Activated CD4-positive, alpha-beta memory T cell treated with anti-CD3 and anti-CD28 coated beads for 36 hours (primary cell): ENCODE measurements at regions not wholly inside any gene's neighbourhood (a gene's known extent, or its start where the extent isn't known, plus 50 kb on each side); places are given as distances from the start of the nearest gene placed in this dataset.

Source experiments
- CTCF ChIA-PET: fragments of 350-600 bp; sonication (Branson Sonifier 250); formaldehyde crosslinking; loops from one replicate; lab custom pipeline; 2021; ENCODE audit warnings: antibody characterized with exemption, inconsistent platforms; lab: Charles Lee
- POLR2A ChIA-PET: fragments of 350-600 bp; sonication (Branson Sonifier 250); formaldehyde crosslinking; loops from one replicate; lab custom pipeline; 2021; ENCODE audit warnings: antibody characterized with exemption; lab: Charles Lee
- DNase-seq: peaks from one replicate; pipeline ENCODE4 v3.0.0-alpha.2; 2020
- H3K27ac Mint-ChIP-seq: one replicate; pipeline ENCODE4 v1.8.0; 2021; ENCODE audit warnings: mixed read lengths
- H3K27me3 Mint-ChIP-seq: one replicate; pipeline ENCODE4 v1.8.0; 2021; ENCODE audit warnings: mixed read lengths
- H3K36me3 Mint-ChIP-seq: one replicate; pipeline ENCODE4 v1.8.0; 2021; ENCODE audit warnings: mixed read lengths
- H3K4me1 Mint-ChIP-seq: one replicate; pipeline ENCODE4 v1.8.0; 2021; ENCODE audit warnings: low read depth, mixed read lengths
- H3K4me3 Mint-ChIP-seq: one replicate; pipeline ENCODE4 v1.8.0; 2021; ENCODE audit warnings: mild to moderate bottlenecking, mixed read lengths
- H3K9me3 Mint-ChIP-seq: one replicate; pipeline ENCODE4 v1.8.0; 2021; ENCODE audit warnings: mixed read lengths
- intact Hi-C: fragments of 100-400 bp; cut with micrococcal nuclease; formaldehyde crosslinking; loops from one replicate; pipeline ENCODE4 v1.15.1; 2023

DNA sequence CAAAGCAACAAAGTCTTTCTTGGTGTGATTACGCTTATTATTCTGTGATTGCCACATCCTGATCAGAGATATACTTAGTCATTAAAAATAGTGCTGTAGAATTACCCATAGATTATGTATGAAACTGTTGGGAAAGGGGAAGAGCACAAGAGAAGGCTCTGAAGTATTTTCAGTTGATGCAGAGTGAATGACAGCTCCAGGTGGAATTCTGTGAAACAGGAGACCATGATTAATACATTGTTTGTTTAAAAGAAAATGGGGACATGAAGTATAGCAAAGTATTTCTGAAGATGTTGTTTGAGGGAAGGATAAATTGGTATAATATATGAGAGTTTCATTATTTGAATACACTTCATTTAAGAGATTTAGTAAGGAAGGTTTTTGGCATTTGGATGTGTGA, 307.6 kb upstream of the CDH20 start:
- ChIA-PET CTCF (no interaction called here), POLR2A (no interaction called here)
- peaks cover 9% of the 10 kb centered on the region for H3K9me3 Mint-ChIP-seq
- H3K27me3 Mint-ChIP-seq = no peaks in the 10 kb centered on the region
- no peaks in the 10 kb centered on the region for H3K36me3 Mint-ChIP-seq
- no peak overlapping the region for H3K27ac Mint-ChIP-seq
- no peak for DNase-seq
- intact Hi-C loops = no loop called here
- no peaks in the 10 kb centered on the region for H3K4me1 Mint-ChIP-seq
- no peak overlapping the region for H3K4me3 Mint-ChIP-seq

- intact Hi-C loops = no loop called here
- CTCF ChIA-PET = no interaction called here
- POLR2A ChIA-PET = no interaction called here
- no peak overlapping the region for H3K4me3 Mint-ChIP-seq
- no peak overlapping the region for H3K27ac Mint-ChIP-seq
- H3K4me1 Mint-ChIP-seq = no peaks in the 10 kb centered on the region
- no peak for DNase-seq
- no peaks in the 10 kb centered on the region for H3K36me3 Mint-ChIP-seq
- H3K9me3 Mint-ChIP-seq = no peaks in the 10 kb centered on the region
- no peaks in the 10 kb centered on the region for H3K27me3 Mint-ChIP-seq
Measured at GRCh38 chr18:61031626-61032025, 301.6 kb upstream of the CDH20 start.

- no peak overlapping the region for H3K4me3 Mint-ChIP-seq
- no peaks in the 10 kb centered on the region for H3K9me3 Mint-ChIP-seq
- ChIA-PET CTCF (no interaction called here), POLR2A (no interaction called here)
- no peak for DNase-seq
- no peak overlapping the region for H3K27ac Mint-ChIP-seq
- H3K4me1 Mint-ChIP-seq = no peaks in the 10 kb centered on the region
- H3K36me3 Mint-ChIP-seq = no peaks in the 10 kb centered on the region
- H3K27me3 Mint-ChIP-seq = no peaks in the 10 kb centered on the region
- intact Hi-C loops = no loop called here
Measured at GRCh38 chr18:61034580-61034979, 298.6 kb upstream of the CDH20 start.

DNA sequence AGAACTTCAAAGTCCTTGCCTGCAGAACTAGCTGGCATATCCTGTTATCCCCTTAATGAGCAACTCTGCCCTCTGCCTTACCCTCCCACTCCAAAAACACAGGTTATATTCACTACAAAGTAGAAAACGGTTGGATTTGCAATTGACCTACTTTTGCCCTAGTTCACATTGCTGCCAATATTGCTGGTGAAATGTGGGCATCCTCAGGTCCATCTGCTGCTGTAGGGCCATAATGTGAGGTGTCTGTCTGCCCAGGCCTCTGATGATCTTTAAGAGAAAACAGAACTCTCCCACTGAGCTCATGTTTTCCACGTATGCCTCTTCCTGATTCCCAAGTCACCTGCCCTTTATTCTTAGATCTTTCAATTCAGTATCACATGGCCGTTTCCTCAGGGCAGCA, 294.0 kb upstream of the CDH20 start:
- intact Hi-C loops = no loop called here
- H3K9me3 Mint-ChIP-seq = peaks cover 4% of the 10 kb centered on the region
- POLR2A ChIA-PET = no interaction called here
- no peaks in the 10 kb centered on the region for H3K27me3 Mint-ChIP-seq
- CTCF ChIA-PET = no interaction called here
- no peaks in the 10 kb centered on the region for H3K36me3 Mint-ChIP-seq
- no peak overlapping the region for H3K4me3 Mint-ChIP-seq
- DNase-seq = no peak
- H3K27ac Mint-ChIP-seq = no peak overlapping the region
- no peaks in the 10 kb centered on the region for H3K4me1 Mint-ChIP-seq

DNA sequence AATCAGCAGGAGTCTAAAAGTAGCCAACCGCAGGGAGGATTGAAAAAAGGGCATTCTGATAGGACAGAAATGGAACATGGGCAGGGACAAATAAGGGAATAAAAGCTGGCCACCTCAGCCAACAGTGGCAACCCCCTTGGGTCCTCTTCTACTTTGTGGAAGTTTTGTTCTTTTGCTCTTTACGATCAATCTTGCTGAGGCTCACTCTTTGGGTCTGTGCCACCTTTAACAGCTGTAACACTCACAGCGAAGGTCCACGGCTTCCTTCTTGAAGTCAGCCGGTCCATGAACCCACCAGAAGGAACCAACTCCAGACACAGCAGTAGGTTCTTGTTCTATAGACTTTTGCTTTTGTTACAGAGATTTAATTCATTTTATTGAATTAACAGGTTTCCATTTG, 285.4 kb upstream of the CDH20 start:
- Mint-ChIP-seq H3K27me3 (no peaks in the 10 kb centered on the region), H3K27ac (no peak overlapping the region), H3K4me3 (no peak overlapping the region), H3K9me3 (peaks cover 13% of the 10 kb centered on the region), H3K36me3 (no peaks in the 10 kb centered on the region), H3K4me1 (no peaks in the 10 kb centered on the region)
- CTCF ChIA-PET = no interaction called here
- no peak for DNase-seq
- POLR2A ChIA-PET = no interaction called here
- intact Hi-C loops = no loop called here

DNA sequence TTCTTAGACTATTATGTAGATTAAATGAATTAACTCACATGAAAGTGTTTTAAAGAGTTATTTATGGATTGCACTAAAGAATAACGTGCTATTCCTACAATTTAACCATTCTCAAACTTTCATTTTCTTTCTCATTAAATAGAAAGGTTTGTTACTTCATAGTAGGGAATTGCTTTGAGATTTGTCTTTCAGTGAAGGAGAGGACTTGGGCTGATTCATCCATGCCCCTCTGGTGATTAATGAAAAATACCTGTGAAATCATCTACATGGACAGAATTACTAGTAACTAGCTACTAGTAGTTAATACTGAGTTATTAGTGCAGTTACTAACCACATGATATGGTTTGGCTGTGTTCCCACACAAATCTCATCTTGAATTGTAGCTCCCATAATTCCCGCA, 275.8 kb upstream of the CDH20 start:
- Mint-ChIP-seq H3K4me3 (no peak overlapping the region), H3K9me3 (peaks cover 5% of the 10 kb centered on the region), H3K4me1 (no peaks in the 10 kb centered on the region), H3K36me3 (no peaks in the 10 kb centered on the region), H3K27me3 (no peaks in the 10 kb centered on the region), H3K27ac (no peak overlapping the region)
- ChIA-PET POLR2A (no interaction called here), CTCF (no interaction called here)
- no peak for DNase-seq
- intact Hi-C loops = no loop called here

- no peak for DNase-seq
- intact Hi-C loops = no loop called here
- H3K4me3 Mint-ChIP-seq = no peak overlapping the region
- H3K27ac Mint-ChIP-seq = no peak overlapping the region
- no peaks in the 10 kb centered on the region for H3K4me1 Mint-ChIP-seq
- no peaks in the 10 kb centered on the region for H3K36me3 Mint-ChIP-seq
- H3K27me3 Mint-ChIP-seq = no peaks in the 10 kb centered on the region
- H3K9me3 Mint-ChIP-seq = no peaks in the 10 kb centered on the region
- ChIA-PET POLR2A (no interaction called here), CTCF (no interaction called here)
Measured at GRCh38 chr18:61062258-61062657, 271.0 kb upstream of the CDH20 start.

DNA sequence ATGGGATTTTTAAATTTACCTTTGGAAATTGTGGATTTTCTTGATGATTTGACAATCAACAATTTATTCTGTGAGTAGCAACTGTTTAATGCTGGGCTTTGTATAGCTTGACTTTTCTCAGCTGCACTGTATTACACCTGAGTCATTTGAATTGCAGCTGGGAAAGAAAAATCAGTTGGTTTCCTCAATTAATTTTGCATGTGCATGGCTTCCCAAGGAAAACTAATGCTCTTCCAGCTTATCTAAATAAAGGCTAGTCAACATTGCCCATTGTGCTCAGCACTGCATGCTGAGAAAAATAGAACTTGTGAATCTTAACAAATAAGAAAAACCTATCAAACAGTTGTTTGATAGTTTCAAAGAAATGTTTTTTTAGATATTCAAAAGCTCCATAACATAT, 268.3 kb upstream of the CDH20 start:
- Mint-ChIP-seq H3K4me3 (no peak overlapping the region), H3K27ac (no peak overlapping the region), H3K9me3 (peaks cover 5% of the 10 kb centered on the region), H3K27me3 (no peaks in the 10 kb centered on the region), H3K4me1 (no peaks in the 10 kb centered on the region), H3K36me3 (no peaks in the 10 kb centered on the region)
- intact Hi-C loops = no loop called here
- CTCF ChIA-PET = no interaction called here
- DNase-seq = no peak
- POLR2A ChIA-PET = no interaction called here

GRCh38 chr18:61076986-61077385, 256.2 kb upstream of the CDH20 start:
- Mint-ChIP-seq H3K4me1 (no peaks in the 10 kb centered on the region), H3K27ac (no peak overlapping the region), H3K9me3 (no peaks in the 10 kb centered on the region), H3K36me3 (no peaks in the 10 kb centered on the region), H3K27me3 (no peaks in the 10 kb centered on the region), H3K4me3 (no peak overlapping the region)
- POLR2A ChIA-PET = no interaction called here
- CTCF ChIA-PET = no interaction called here
- DNase-seq = no peak
- intact Hi-C loops = no loop called here

DNA sequence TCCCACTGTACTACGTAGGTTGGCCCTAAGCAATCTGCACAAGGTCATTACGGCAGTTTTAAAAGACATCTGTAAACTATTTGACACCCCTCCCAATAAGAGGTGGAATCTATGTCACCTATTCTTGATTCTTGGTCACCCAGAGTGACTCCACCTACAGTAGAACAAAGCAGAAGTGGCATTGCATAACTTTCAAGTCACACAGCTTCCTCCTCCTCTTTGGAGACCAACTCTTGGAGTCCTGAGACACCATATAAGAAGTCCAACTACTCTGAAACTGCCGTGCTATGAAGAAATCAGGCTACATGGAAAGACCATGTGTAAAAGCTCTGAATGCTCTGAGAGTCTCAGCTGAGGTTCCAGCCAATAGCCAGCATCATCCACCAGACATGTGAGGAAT, 253.5 kb upstream of the CDH20 start:
- Mint-ChIP-seq H3K36me3 (no peaks in the 10 kb centered on the region), H3K27me3 (no peaks in the 10 kb centered on the region), H3K4me1 (no peaks in the 10 kb centered on the region), H3K27ac (no peak overlapping the region), H3K4me3 (no peak overlapping the region), H3K9me3 (no peaks in the 10 kb centered on the region)
- intact Hi-C loops = no loop called here
- ChIA-PET POLR2A (interaction anchor here (0.6 kb wide), 1 partner anchor 1379 kb away, joined by 6 read pairs; no protein-coding TSS in a partner anchor), CTCF (no interaction called here)
- DNase-seq = no peak

GRCh38 chr18:61080954-61081528, 252.2 kb upstream of the CDH20 start:
- CTCF ChIA-PET = no interaction called here
- no peaks in the 10 kb centered on the region for H3K27me3 Mint-ChIP-seq

GRCh38 chr18:61082976-61083630, 250.1 kb upstream of the CDH20 start:
- no peaks in the 10 kb centered on the region for H3K36me3 Mint-ChIP-seq
- ChIA-PET CTCF (interaction anchor here (1.3 kb wide), 1 partner anchor 419 kb away, joined by 4 read pairs; no protein-coding TSS in a partner anchor), POLR2A (no interaction called here)
- no peak for DNase-seq
- no peaks in the 10 kb centered on the region for H3K9me3 Mint-ChIP-seq
- no peak overlapping the region for H3K4me3 Mint-ChIP-seq
- no peak overlapping the region for H3K27ac Mint-ChIP-seq
- no peaks in the 10 kb centered on the region for H3K27me3 Mint-ChIP-seq
- H3K4me1 Mint-ChIP-seq = no peaks in the 10 kb centered on the region
- intact Hi-C loops = no loop called here

More at GRCh38 chr18:61080954-61081528, 252.2 kb upstream of the CDH20 start:
- Mint-ChIP-seq H3K36me3 (no peaks in the 10 kb centered on the region), H3K27ac (no peak overlapping the region), H3K9me3 (no peaks in the 10 kb centered on the region), H3K4me1 (no peaks in the 10 kb centered on the region), H3K4me3 (no peak overlapping the region)
- POLR2A ChIA-PET = no interaction called here
- DNase-seq = no peak
- intact Hi-C loops = no loop called here

DNA sequence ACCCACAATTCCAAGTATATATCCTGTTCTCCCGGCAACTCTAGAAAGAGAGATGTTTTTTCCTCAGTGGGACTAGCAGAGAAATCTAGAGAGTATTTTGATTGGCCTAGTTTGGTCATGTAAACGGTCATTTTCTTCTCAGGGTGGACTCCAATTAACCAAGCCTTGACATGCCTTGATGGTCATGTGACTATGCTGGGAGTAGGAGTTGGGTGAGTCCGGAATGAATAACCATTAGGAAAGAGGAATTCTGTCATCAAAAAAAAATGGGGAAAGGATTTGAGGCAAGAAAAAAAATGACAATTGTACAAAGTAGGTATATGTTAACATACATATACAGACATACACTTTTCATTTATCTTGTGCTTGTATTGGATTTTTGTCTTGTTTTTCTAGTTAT, 248.2 kb upstream of the CDH20 start:
- H3K4me1 Mint-ChIP-seq = no peaks in the 10 kb centered on the region
- DNase-seq = no peak
- no peak overlapping the region for H3K27ac Mint-ChIP-seq
- H3K9me3 Mint-ChIP-seq = no peaks in the 10 kb centered on the region
- intact Hi-C loops = no loop called here
- no peaks in the 10 kb centered on the region for H3K27me3 Mint-ChIP-seq
- H3K36me3 Mint-ChIP-seq = no peaks in the 10 kb centered on the region
- CTCF ChIA-PET = no interaction called here
- POLR2A ChIA-PET = no interaction called here
- H3K4me3 Mint-ChIP-seq = no peak overlapping the region
